Neural cell (in vitro differentiated cells): ENCODE measurements at regions not wholly inside any gene's neighbourhood (a gene's known extent, or its start where the extent isn't known, plus 50 kb on each side); places are given as distances from the start of the nearest gene placed in this dataset.

ENCODE experiments used
- EP300 ChIP-seq: fragments of 450-650 bp; conservative IDR thresholded peaks from 2 replicates; pipeline ENCODE4 v1.6.1; 2014; ENCODE audit warnings: antibody characterized with exemption, mild to moderate bottlenecking, moderate library complexity; ENCODE audit not compliant: poor library complexity, severe bottlenecking
- EZH2 ChIP-seq: fragments of 200-600, 300-800 bp; shearing (Covaris generic), sonication (generic); IDR thresholded peaks from 2 replicates; pipeline ENCODE4 v1.6.1; 2014; ENCODE audit warnings: antibody characterized with exemption, low read length, borderline replicate concordance, mild to moderate bottlenecking; ENCODE audit not compliant: insufficient read depth, poor library complexity, severe bottlenecking
- MXI1 ChIP-seq: fragments of 450-650 bp; conservative IDR thresholded peaks from 2 replicates; pipeline ENCODE4 v1.6.1; 2014; ENCODE audit warnings: antibody characterized with exemption, mild to moderate bottlenecking; ENCODE audit not compliant: poor library complexity, severe bottlenecking
- POLR2AphosphoS5 ChIP-seq: IDR thresholded peaks from 2 replicates; pipeline ENCODE4 v1.6.1; 2012
- RAD21 ChIP-seq: fragments of 450-650 bp; conservative IDR thresholded peaks from 2 replicates; pipeline ENCODE4 v1.6.1; 2014; ENCODE audit warnings: antibody characterized with exemption, mild to moderate bottlenecking, moderate library complexity
- SMC3 ChIP-seq: fragments of 450-650 bp; conservative IDR thresholded peaks from 2 replicates; pipeline ENCODE4 v1.6.1; 2014; ENCODE audit warnings: antibody characterized with exemption, mild to moderate bottlenecking, moderate library complexity; ENCODE audit not compliant: poor library complexity
- TAF1 ChIP-seq: IDR thresholded peaks from 2 replicates; pipeline ENCODE4 v1.6.1; 2012; ENCODE audit warnings: low read depth
- TF ChIP-seq, protein P1 (sequence below): fragments of 450-650 bp; IDR thresholded peaks from 2 replicates; pipeline ENCODE4 v1.5.1; 2014; ENCODE audit warnings: antibody characterized with exemption, mild to moderate bottlenecking, moderate library complexity; ENCODE audit not compliant: poor library complexity, severe bottlenecking
- TF ChIP-seq, protein P2 (sequence below): IDR thresholded peaks from 2 replicates; pipeline ENCODE4 v1.6.1; 2012; ENCODE audit warnings: borderline replicate concordance

DNA sequence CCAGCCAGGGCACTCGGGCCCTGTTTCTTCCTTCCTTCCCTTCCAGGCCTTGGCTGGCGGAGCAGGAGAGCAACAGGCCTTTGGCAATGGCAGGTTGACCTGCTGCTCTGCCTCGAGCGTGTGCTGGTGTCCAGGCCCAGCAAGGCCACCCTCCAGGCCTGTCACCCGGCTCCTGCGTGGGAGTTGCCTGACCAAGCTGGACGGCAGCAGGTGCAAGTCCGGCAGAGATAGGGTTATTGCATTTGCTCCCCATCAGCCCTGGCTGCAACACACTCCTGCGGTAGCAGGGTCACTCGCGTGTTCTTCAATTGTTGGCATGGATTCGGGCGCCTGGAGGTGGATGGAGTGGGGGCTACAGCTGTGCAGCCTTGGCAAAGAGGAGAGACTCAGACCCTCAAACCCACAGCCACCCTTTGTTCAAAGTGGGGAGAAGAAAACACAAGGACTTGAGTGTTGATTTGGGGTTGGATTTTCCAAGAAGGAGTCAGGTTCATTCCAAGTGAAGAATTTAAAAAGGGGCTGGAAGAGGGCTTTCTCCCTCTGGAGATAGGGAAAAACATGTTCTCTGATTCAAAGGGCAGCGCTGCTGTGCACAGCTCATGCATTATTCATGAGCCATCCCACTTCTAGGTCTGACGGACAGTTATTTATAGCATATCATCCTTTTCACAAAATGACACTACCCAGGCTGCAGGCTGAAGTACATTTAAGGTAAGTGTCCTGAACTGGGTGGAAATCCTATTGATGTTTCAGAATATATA lies 64.2 kb upstream of the PITRM1 start:
- TF ChIP-seq, protein P1, sequence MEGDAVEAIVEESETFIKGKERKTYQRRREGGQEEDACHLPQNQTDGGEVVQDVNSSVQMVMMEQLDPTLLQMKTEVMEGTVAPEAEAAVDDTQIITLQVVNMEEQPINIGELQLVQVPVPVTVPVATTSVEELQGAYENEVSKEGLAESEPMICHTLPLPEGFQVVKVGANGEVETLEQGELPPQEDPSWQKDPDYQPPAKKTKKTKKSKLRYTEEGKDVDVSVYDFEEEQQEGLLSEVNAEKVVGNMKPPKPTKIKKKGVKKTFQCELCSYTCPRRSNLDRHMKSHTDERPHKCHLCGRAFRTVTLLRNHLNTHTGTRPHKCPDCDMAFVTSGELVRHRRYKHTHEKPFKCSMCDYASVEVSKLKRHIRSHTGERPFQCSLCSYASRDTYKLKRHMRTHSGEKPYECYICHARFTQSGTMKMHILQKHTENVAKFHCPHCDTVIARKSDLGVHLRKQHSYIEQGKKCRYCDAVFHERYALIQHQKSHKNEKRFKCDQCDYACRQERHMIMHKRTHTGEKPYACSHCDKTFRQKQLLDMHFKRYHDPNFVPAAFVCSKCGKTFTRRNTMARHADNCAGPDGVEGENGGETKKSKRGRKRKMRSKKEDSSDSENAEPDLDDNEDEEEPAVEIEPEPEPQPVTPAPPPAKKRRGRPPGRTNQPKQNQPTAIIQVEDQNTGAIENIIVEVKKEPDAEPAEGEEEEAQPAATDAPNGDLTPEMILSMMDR = no peak
- TF ChIP-seq POLR2AphosphoS5 (no peak), EZH2 (no peak), EP300 (no peak), MXI1 (no peak), RAD21 (no peak), SMC3 (no peak), TAF1 (no peak)
- TF ChIP-seq, protein P2, sequence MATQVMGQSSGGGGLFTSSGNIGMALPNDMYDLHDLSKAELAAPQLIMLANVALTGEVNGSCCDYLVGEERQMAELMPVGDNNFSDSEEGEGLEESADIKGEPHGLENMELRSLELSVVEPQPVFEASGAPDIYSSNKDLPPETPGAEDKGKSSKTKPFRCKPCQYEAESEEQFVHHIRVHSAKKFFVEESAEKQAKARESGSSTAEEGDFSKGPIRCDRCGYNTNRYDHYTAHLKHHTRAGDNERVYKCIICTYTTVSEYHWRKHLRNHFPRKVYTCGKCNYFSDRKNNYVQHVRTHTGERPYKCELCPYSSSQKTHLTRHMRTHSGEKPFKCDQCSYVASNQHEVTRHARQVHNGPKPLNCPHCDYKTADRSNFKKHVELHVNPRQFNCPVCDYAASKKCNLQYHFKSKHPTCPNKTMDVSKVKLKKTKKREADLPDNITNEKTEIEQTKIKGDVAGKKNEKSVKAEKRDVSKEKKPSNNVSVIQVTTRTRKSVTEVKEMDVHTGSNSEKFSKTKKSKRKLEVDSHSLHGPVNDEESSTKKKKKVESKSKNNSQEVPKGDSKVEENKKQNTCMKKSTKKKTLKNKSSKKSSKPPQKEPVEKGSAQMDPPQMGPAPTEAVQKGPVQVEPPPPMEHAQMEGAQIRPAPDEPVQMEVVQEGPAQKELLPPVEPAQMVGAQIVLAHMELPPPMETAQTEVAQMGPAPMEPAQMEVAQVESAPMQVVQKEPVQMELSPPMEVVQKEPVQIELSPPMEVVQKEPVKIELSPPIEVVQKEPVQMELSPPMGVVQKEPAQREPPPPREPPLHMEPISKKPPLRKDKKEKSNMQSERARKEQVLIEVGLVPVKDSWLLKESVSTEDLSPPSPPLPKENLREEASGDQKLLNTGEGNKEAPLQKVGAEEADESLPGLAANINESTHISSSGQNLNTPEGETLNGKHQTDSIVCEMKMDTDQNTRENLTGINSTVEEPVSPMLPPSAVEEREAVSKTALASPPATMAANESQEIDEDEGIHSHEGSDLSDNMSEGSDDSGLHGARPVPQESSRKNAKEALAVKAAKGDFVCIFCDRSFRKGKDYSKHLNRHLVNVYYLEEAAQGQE = no peak
